HEK293T (cell line): ENCODE measurements at regions not wholly inside any gene's neighbourhood (a gene's known extent, or its start where the extent isn't known, plus 50 kb on each side); places are given as distances from the start of the nearest gene placed in this dataset.
"Not testable (repeated sequence)": the region's sequence is repeated elsewhere in the genome, so short reads cannot be mapped to it uniquely, and the experiment has no call there.

Experiments used
- ARNT ChIP-seq: fragments of 450-650 bp; IDR thresholded peaks from 2 replicates; pipeline ENCODE4 v1.6.1; 2017; ENCODE audit warnings: mild to moderate bottlenecking
- BHLHE40 ChIP-seq: fragments of 450-650 bp; IDR thresholded peaks from 2 replicates; pipeline ENCODE4 v1.6.1; 2016; ENCODE audit warnings: mild to moderate bottlenecking, moderate library complexity, borderline replicate concordance
- CTBP1 ChIP-seq: fragments of 450-650 bp; IDR thresholded peaks from 2 replicates; pipeline ENCODE4 v1.6.1; 2016; ENCODE audit warnings: borderline replicate concordance
- ELF4 ChIP-seq: fragments of 450-650 bp; IDR thresholded peaks from 2 replicates; pipeline ENCODE4 v1.6.1; 2017; ENCODE audit warnings: antibody characterized with exemption
- FOXA1 ChIP-seq: fragments of 450-650 bp; IDR thresholded peaks from 2 replicates; pipeline ENCODE4 v1.6.1; 2016; ENCODE audit warnings: mild to moderate bottlenecking
- FOXK2 ChIP-seq: fragments of 450-650 bp; IDR thresholded peaks from 2 replicates; pipeline ENCODE4 v1.6.1; 2016; ENCODE audit warnings: mild to moderate bottlenecking
- FOXM1 ChIP-seq: fragments of 450-650 bp; IDR thresholded peaks from 2 replicates; pipeline ENCODE4 v1.6.1; 2017; ENCODE audit warnings: mild to moderate bottlenecking, borderline replicate concordance
- HDGF ChIP-seq: fragments of 450-650 bp; IDR thresholded peaks from 2 replicates; pipeline ENCODE4 v1.6.1; 2017; ENCODE audit warnings: antibody characterized with exemption, borderline replicate concordance
- L3MBTL2 ChIP-seq: fragments of 450-650 bp; conservative IDR thresholded peaks from 2 replicates; pipeline ENCODE4 v1.6.1; 2016; ENCODE audit warnings: mild to moderate bottlenecking
- LEF1 ChIP-seq: fragments of 450-650 bp; IDR thresholded peaks from 2 replicates; pipeline ENCODE4 v1.6.1; 2017; ENCODE audit warnings: mild to moderate bottlenecking, borderline replicate concordance
- NFRKB ChIP-seq: fragments of 450-650 bp; IDR thresholded peaks from 2 replicates; pipeline ENCODE4 v1.6.1; 2016; ENCODE audit warnings: mild to moderate bottlenecking, moderate library complexity
- SP1 ChIP-seq: fragments of 450-650 bp; IDR thresholded peaks from 2 replicates; pipeline ENCODE4 v1.6.1; 2017
- SUZ12 ChIP-seq: fragments of 450-650 bp; IDR thresholded peaks from 2 replicates; pipeline ENCODE4 v1.6.1; 2016; ENCODE audit warnings: mild to moderate bottlenecking
- TARDBP ChIP-seq: fragments of 450-650 bp; IDR thresholded peaks from 2 replicates; pipeline ENCODE4 v1.6.1; 2016

DNA sequence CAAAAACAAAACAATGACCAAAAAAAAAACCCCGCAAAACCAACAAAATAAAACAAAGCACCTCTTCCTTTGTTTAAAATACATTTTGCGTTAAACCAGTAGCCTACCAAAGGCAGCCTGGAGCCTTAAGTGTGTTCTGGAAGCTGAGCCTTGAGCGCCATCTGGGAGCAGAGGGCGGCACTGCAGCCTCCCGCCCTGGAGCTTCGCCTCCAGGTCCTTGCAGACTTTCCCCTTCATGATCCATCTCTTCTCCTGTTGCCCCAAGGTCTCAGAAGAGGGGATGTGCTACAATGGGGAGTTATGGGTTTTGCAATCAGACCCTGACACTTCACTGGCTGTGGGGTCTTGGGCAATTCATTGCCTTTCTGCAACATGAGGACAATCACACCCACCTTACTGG lies 204.9 kb downstream of the NPIPA8 start:
- TF ChIP-seq CTBP1, HDGF, SUZ12, SP1, FOXK2, FOXA1, FOXM1, NFRKB, BHLHE40, ELF4, TARDBP, L3MBTL2, LEF1, ARNT: not testable (repeated sequence)
